Stomach (tissue), 8 donors: ENCODE measurements at regions not wholly inside any gene's neighbourhood (a gene's known extent, or its start where the extent isn't known, plus 50 kb on each side); places are given as distances from the start of the nearest gene placed in this dataset.

Source experiments
- DNase-seq, 2 donors: peaks; one replicate each; pipeline versions ENCODE4 v3.0.0 to v3.0.0-alpha.2; 2013 to 2019
- H3K27ac ChIP-seq, 5 donors: fragments of 200-600 bp in 4 of 5; sonication (generic) in 4 of 5; one replicate each; pipeline ENCODE4 v1.5.1; 2013 to 2019; ENCODE audit warnings: mild to moderate bottlenecking in 1 of 5, moderate library complexity in 1 of 5
- H3K27me3 ChIP-seq, 3 donors: fragments of 200-600 bp; sonication (generic); one replicate each; pipeline ENCODE4 v1.5.1; 2017 to 2019; ENCODE audit warnings: mixed run types in 1 of 3
- H3K36me3 ChIP-seq, 4 donors: fragments of 200-600 bp; sonication (generic); 1 replicate in 3 of 4; 2 replicates in 1 of 4; pipeline ENCODE4 v1.5.1; 2016 to 2019
- H3K4me1 ChIP-seq, 4 donors: fragments of 200-600 bp; sonication (generic); one replicate each; pipeline ENCODE4 v1.5.1; 2016 to 2019
- H3K4me3 ChIP-seq, 4 donors: fragments of 200-600 bp; sonication (generic) in 3 of 4; one replicate each; pipeline ENCODE4 v1.5.1; 2016 to 2019; ENCODE audit warnings: mild to moderate bottlenecking in 1 of 4
- H3K9me3 ChIP-seq, 4 donors: fragments of 200-600 bp; sonication (generic); one replicate each; pipeline ENCODE4 v1.5.1; 2016 to 2019
- CTCF ChIP-seq, 7 experiments: fragments of 450-650 bp in 4 of 7; fragments of 200-600 bp in 3 of 7; sonication (generic) in 3 of 7; IDR thresholded peaks; one replicate each; pipeline ENCODE4 v1.5.1; 2016 to 2019; ENCODE audit warnings: antibody characterized with exemption in 7 of 7, control low read depth in 2 of 7, mild to moderate bottlenecking in 1 of 7
- EP300 ChIP-seq: sonication (generic); formaldehyde crosslinking; IDR thresholded peaks from one replicate; pipeline ENCODE4 v1.6.1; 2017; ENCODE audit warnings: antibody characterized with exemption
- POLR2A ChIP-seq, 4 donors: fragments of 450-650 bp; IDR thresholded peaks; one replicate each; pipeline ENCODE4 v1.6.1; 2016; ENCODE audit warnings: antibody characterized with exemption in 4 of 4, control low read depth in 2 of 4, mild to moderate bottlenecking in 1 of 4, moderate library complexity in 1 of 4
- POLR2AphosphoS5 ChIP-seq, 3 donors: sonication (generic); formaldehyde crosslinking; IDR thresholded peaks; one replicate each; pipeline ENCODE4 v1.6.1; 2016; ENCODE audit warnings: antibody characterized with exemption in 3 of 3
- WGBS, 5 donors: extraction: QIAGEN DNeasy Blood & Tissue Kit in 3 of 5; methylation state at CpG; one replicate each; pipeline versions ENCODE4 v1.1.5 to v1.1.7; 2013 to 2018; 5-methylcytosine and 5-hydroxymethylcytosine counted together
- intact Hi-C: fragments of 100-400 bp; cut with DNase I; formaldehyde crosslinking; loops from one replicate; pipeline ENCODE4 v1.15.1; 2023; ENCODE audit warnings: low total_unique reads
- donor health status: healthy with polysubstance abuse.
- donor health status: Bipolar disorder and iron deficiency.
- donor health status: healthy.

DNA sequence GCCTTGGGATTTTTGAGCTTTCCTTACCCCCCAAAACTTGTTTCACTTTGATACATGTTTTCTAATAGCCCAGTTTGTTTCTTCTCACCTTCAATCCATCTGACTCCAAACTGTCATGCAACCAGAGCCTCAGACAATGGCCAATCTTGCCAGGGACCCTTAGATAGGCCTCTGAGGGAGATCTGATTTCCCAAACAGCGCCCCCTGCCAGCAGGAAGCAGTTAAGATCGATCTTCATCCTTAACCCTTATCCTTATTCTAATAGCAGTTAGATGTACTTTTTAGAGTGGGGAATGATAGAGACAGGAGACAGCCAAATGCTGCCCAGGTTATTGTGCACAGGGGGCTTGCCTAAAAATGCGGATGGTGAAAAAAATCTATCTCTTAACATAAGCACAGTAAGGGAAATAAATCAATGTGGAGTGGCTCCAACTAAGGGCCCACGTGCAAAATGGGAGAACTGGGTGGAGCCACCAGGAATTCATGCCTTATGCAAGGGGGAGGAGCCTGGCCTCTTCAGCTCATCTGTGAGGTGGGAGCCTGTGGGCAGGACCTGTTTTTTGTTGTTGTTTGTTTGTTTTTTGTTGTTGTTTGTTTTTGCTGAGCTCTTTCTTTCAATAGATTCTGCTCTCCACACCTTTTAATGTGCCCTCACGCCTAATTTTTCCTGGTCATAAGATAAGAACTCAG is 833.6 kb upstream of the AGA start:
- TF ChIP-seq EP300 = no peak
- TF ChIP-seq CTCF (IDR thresholded peaks at IDR 0.05) = no peak
- no peak for TF ChIP-seq POLR2AphosphoS5 (IDR thresholded peaks at IDR 0.05)
- TF ChIP-seq POLR2A (IDR thresholded peaks at IDR 0.05) = no peak
- no peaks in the 10 kb centered on the region for H3K9me3 ChIP-seq
- H3K27ac ChIP-seq = no peak overlapping the region
- H3K36me3 ChIP-seq = no peaks in the 10 kb centered on the region
- no peaks in the 10 kb centered on the region for H3K27me3 ChIP-seq
- DNase-seq = no peak
- 54 to 65% (median 59%) methylated on average over 5 of the region's 5 CpGs for WGBS, 5 donors
- intact Hi-C loops = no loop called here
- H3K4me3 ChIP-seq = no peak overlapping the region
- no peaks in the 10 kb centered on the region for H3K4me1 ChIP-seq

- no peak overlapping the region for H3K4me3 ChIP-seq
- no peaks in the 10 kb centered on the region for H3K4me1 ChIP-seq
- intact Hi-C loops = no loop called here
- no peaks in the 10 kb centered on the region for H3K9me3 ChIP-seq
- no peak for DNase-seq
- no peak for TF ChIP-seq CTCF (IDR thresholded peaks at IDR 0.05)
- TF ChIP-seq POLR2AphosphoS5 (IDR thresholded peaks at IDR 0.05) = no peak
- TF ChIP-seq POLR2A (IDR thresholded peaks at IDR 0.05) = no peak
- TF ChIP-seq EP300 = no peak
- H3K27ac ChIP-seq = no peak overlapping the region
- H3K27me3 ChIP-seq = no peaks in the 10 kb centered on the region
- WGBS, 5 donors = 21 to 41% (median 32%) methylated on average over 4 of the region's 4 CpGs
- no peaks in the 10 kb centered on the region for H3K36me3 ChIP-seq
Observed at GRCh38 chr4:178280362-178280761, 838.1 kb upstream of the AGA start.

DNA sequence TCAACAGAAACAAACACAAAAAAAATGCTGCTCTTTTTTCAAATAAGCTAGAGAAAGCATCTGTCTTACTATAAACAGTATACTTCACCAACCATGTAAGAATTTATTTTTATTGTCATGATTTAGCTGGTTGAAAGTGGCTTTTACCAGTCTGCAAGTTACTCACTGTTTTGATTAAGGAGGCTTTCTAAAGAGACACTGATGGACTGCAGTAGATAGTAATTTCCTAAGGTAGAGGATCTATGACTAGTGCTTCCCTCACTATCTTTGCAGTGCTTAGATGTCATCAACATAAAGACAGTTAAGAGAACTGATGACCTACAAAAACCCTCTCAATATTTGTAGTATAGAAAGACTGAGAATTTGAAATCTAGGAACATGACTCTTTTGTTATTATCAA is 846.2 kb upstream of the AGA start:
- Histone ChIP-seq H3K4me3 (no peak overlapping the region), H3K27ac (no peak overlapping the region), H3K9me3 (no peaks in the 10 kb centered on the region), H3K27me3 (no peaks in the 10 kb centered on the region), H3K4me1 (no peaks in the 10 kb centered on the region), H3K36me3 (no peaks in the 10 kb centered on the region)
- intact Hi-C loops = no loop called here
- TF ChIP-seq POLR2AphosphoS5 (IDR thresholded peaks at IDR 0.05) (no peak), POLR2A (IDR thresholded peaks at IDR 0.05) (no peak), EP300 (no peak), CTCF (IDR thresholded peaks at IDR 0.05) (no peak)
- DNase-seq = no peak

GRCh38 chr4:178293601-178294000 is 851.4 kb upstream of the AGA start:
- intact Hi-C loops = no loop called here
- no peaks in the 10 kb centered on the region for H3K9me3 ChIP-seq
- H3K27me3 ChIP-seq = no peaks in the 10 kb centered on the region
- DNase-seq = no peak
- H3K36me3 ChIP-seq = no peaks in the 10 kb centered on the region
- H3K27ac ChIP-seq = no peak overlapping the region
- no peak for TF ChIP-seq POLR2A (IDR thresholded peaks at IDR 0.05)
- TF ChIP-seq CTCF (IDR thresholded peaks at IDR 0.05) = no peak
- no peak for TF ChIP-seq POLR2AphosphoS5 (IDR thresholded peaks at IDR 0.05)
- no peak for TF ChIP-seq EP300
- no peaks in the 10 kb centered on the region for H3K4me1 ChIP-seq
- no peak overlapping the region for H3K4me3 ChIP-seq
- 80 to 86% (median 83%) methylated on average over 6 of the region's 6 CpGs for WGBS, 5 donors
